Epidermal melanocyte (primary cell): ENCODE measurements at regions not wholly inside any gene's neighbourhood (a gene's known extent, or its start where the extent isn't known, plus 50 kb on each side); places are given as distances from the start of the nearest gene placed in this dataset.
"Not testable (repeated sequence)": the region's sequence is repeated elsewhere in the genome, so short reads cannot be mapped to it uniquely, and the experiment has no call there.

Source experiments
- DNase-seq: peaks from one replicate; pipeline ENCODE4 v3.0.0; 2011; ENCODE audit warnings: low spot score; ENCODE audit not compliant: insufficient read length

- DNase-seq = no peak
These were observed 233.7 kb upstream of the IPO5 start for GRCh38 chr13:97719736-97720135.

- DNase-seq = no peak
These were observed 232.6 kb upstream of the IPO5 start for GRCh38 chr13:97720896-97721295.

GRCh38 chr13:97723655-97724054 lies 229.8 kb upstream of the IPO5 start:
- DNase-seq = no peak

- DNase-seq = no peak
These were observed 229.0 kb upstream of the IPO5 start for GRCh38 chr13:97724450-97724849.

- no peak for DNase-seq
These were observed 226.7 kb upstream of the IPO5 start for GRCh38 chr13:97726664-97727280.

- no peak for DNase-seq
These were observed 225.5 kb upstream of the IPO5 start for GRCh38 chr13:97727991-97728390.

GRCh38 chr13:97736436-97736835 lies 217.0 kb upstream of the IPO5 start:
- DNase-seq = no peak

- no peak for DNase-seq
These were observed 211.4 kb upstream of the IPO5 start for GRCh38 chr13:97742084-97742483.

- no peak for DNase-seq
These were observed 209.5 kb upstream of the IPO5 start for GRCh38 chr13:97743938-97744337.

GRCh38 chr13:97746649-97747048 lies 206.8 kb upstream of the IPO5 start:
- DNase-seq = no peak

- no peak for DNase-seq
These were observed 204.3 kb upstream of the IPO5 start for GRCh38 chr13:97749174-97749573.

- DNase-seq = no peak
These were observed 202.0 kb upstream of the IPO5 start for GRCh38 chr13:97751477-97751876.

GRCh38 chr13:97752961-97753668 lies 200.4 kb upstream of the IPO5 start:
- no peak for DNase-seq

GRCh38 chr13:97753942-97754670 lies 199.4 kb upstream of the IPO5 start:
- DNase-seq = no peak

GRCh38 chr13:97757807-97758206 lies 195.7 kb upstream of the IPO5 start:
- no peak for DNase-seq

GRCh38 chr13:97758317-97758716 lies 195.2 kb upstream of the IPO5 start:
- DNase-seq = no peak

GRCh38 chr13:97761796-97762540 lies 191.5 kb upstream of the IPO5 start:
- DNase-seq = no peak

GRCh38 chr13:97766749-97767148 lies 186.7 kb upstream of the IPO5 start:
- DNase-seq = no peak

- DNase-seq = no peak
These were observed 185.3 kb upstream of the IPO5 start for GRCh38 chr13:97768134-97768533.

GRCh38 chr13:97770231-97770630 lies 183.2 kb upstream of the IPO5 start:
- not testable (repeated sequence) for DNase-seq

- DNase-seq = not testable (repeated sequence)
These were observed 181.0 kb upstream of the IPO5 start for GRCh38 chr13:97772466-97772865.
